Heart left ventricle (tissue), 13 donors: ENCODE measurements at regions not wholly inside any gene's neighbourhood (a gene's known extent, or its start where the extent isn't known, plus 50 kb on each side); places are given as distances from the start of the nearest gene placed in this dataset.

ENCODE experiments used
- POLR2A ChIP-seq, 2 donors: fragments of 450-650 bp; IDR thresholded peaks; one replicate each; pipeline ENCODE4 v1.6.1; 2017; ENCODE audit warnings: antibody characterized with exemption in 2 of 2, mild to moderate bottlenecking in 2 of 2, moderate library complexity in 2 of 2
- TF ChIP-seq, protein P1 (sequence below), 12 donors: fragments of 200-600 bp; sonication (generic) in 4 of 12; IDR thresholded peaks; one replicate each; pipeline versions ENCODE4 v1.5.0 to v1.8.0; 2018 to 2022; ENCODE audit warnings: antibody characterized with exemption in 12 of 12, mild to moderate bottlenecking in 5 of 12
- donor health status: ischemic (EF 13 %, LVEDD 7.1; RV severe dilation, severe dysfunction).
- donor health status: DM: no; HTN: yes; CAD: no.
- donor health status: DM: no; HTN: no; CAD: no.
- donor health status: ischemic (EF 25% LVEDD 6.9; RV normal size, moderate dysfunction).
- donor health status: ischemic (EF 25% LVEDD 5.7; RV mildly dilated, moderate dysfunction).
- donor health status: ischemic (EF 35%, LVEDD 5.7; RV mildly dilated, moderate dysfunction).
- donor health status: nonischemic (EF 11% LVEDD 7.7; RV severe dilation, severe dysfunction).
- donor health status: DM: yes; HTN: yes; CAD: no.
- donor health status: PGD.
- donor health status: ischemic (EF 29% LVEDD 5.4; RV normal size, mild dysfunction).
- donor health status: nonischemic (EF 23%, LVEDD 6.1; RV moderate dilation, normal function).

DNA sequence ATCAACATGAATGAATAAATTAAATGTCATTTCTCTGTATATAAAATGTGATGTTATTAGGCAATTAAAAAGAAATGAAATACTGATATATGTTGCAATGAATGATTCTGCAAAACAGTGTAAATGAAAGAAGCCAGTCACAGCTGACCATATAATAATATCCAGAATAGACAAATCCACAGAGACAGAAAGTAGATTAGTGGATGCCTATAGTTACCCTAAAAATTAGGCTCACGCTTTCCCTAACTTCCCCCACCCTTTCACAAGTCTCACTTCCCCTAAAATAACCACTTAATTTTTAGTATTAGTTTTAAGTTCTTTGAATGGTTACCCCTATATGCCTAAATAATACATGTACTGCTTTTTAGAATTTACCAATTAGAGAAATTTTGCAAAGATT is 348.9 kb upstream of the FAR2 start:
- TF ChIP-seq, protein P1, sequence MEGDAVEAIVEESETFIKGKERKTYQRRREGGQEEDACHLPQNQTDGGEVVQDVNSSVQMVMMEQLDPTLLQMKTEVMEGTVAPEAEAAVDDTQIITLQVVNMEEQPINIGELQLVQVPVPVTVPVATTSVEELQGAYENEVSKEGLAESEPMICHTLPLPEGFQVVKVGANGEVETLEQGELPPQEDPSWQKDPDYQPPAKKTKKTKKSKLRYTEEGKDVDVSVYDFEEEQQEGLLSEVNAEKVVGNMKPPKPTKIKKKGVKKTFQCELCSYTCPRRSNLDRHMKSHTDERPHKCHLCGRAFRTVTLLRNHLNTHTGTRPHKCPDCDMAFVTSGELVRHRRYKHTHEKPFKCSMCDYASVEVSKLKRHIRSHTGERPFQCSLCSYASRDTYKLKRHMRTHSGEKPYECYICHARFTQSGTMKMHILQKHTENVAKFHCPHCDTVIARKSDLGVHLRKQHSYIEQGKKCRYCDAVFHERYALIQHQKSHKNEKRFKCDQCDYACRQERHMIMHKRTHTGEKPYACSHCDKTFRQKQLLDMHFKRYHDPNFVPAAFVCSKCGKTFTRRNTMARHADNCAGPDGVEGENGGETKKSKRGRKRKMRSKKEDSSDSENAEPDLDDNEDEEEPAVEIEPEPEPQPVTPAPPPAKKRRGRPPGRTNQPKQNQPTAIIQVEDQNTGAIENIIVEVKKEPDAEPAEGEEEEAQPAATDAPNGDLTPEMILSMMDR (IDR thresholded peaks at IDR 0.05) = no peak
- TF ChIP-seq POLR2A (IDR thresholded peaks at IDR 0.05) = no peak
